SK-N-SH (cell line): ENCODE measurements at regions not wholly inside any gene's neighbourhood (a gene's known extent, or its start where the extent isn't known, plus 50 kb on each side); places are given as distances from the start of the nearest gene placed in this dataset.

Source experiments
- EP300 ChIP-seq, 2 experiments: IDR thresholded peaks; 2 replicates each; pipeline versions ENCODE4 v1.4.0 to v1.6.1; 2012; ENCODE audit warnings: borderline replicate concordance in 1 of 2, low read depth in 1 of 2, low read length in 1 of 2
- FOXM1 ChIP-seq: IDR thresholded peaks from 2 replicates; pipeline ENCODE4 v1.4.0; 2012; ENCODE audit warnings: low read depth, mild to moderate bottlenecking
- GABPA ChIP-seq: IDR thresholded peaks from 2 replicates; pipeline ENCODE4 v1.4.0; 2012; ENCODE audit warnings: low read depth, mild to moderate bottlenecking
- NFIC ChIP-seq: IDR thresholded peaks from 2 replicates; pipeline ENCODE4 v1.4.0; 2012; ENCODE audit warnings: borderline replicate concordance
- POLR2AphosphoS5 ChIP-seq: IDR thresholded peaks from 2 replicates; pipeline ENCODE4 v1.6.1; 2012; ENCODE audit warnings: low read depth, low read length
- TAF1 ChIP-seq: IDR thresholded peaks from 2 replicates; pipeline ENCODE4 v1.6.1; 2012; ENCODE audit warnings: low read depth, mild to moderate bottlenecking, low read length, moderate library complexity, borderline replicate concordance
- TEAD4 ChIP-seq: IDR thresholded peaks from 2 replicates; pipeline ENCODE4 v1.4.0; 2012; ENCODE audit warnings: mild to moderate bottlenecking, borderline replicate concordance; ENCODE audit not compliant: insufficient read depth
- USF1 ChIP-seq: IDR thresholded peaks from 2 replicates; pipeline ENCODE4 v1.4.0; 2012; ENCODE audit warnings: low read depth, borderline replicate concordance
- YY1 ChIP-seq: IDR thresholded peaks from 2 replicates; pipeline ENCODE4 v1.4.0; 2012; ENCODE audit warnings: low read depth, mild to moderate bottlenecking
- TF ChIP-seq, protein P1 (sequence below): fragments of 200-600 bp; sonication (generic); IDR thresholded peaks from 2 replicates; pipeline ENCODE4 v1.6.1; 2017; ENCODE audit warnings: antibody characterized with exemption, mild to moderate bottlenecking, moderate library complexity

- TF ChIP-seq, protein P1, sequence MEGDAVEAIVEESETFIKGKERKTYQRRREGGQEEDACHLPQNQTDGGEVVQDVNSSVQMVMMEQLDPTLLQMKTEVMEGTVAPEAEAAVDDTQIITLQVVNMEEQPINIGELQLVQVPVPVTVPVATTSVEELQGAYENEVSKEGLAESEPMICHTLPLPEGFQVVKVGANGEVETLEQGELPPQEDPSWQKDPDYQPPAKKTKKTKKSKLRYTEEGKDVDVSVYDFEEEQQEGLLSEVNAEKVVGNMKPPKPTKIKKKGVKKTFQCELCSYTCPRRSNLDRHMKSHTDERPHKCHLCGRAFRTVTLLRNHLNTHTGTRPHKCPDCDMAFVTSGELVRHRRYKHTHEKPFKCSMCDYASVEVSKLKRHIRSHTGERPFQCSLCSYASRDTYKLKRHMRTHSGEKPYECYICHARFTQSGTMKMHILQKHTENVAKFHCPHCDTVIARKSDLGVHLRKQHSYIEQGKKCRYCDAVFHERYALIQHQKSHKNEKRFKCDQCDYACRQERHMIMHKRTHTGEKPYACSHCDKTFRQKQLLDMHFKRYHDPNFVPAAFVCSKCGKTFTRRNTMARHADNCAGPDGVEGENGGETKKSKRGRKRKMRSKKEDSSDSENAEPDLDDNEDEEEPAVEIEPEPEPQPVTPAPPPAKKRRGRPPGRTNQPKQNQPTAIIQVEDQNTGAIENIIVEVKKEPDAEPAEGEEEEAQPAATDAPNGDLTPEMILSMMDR, result no peak
- TF ChIP-seq EP300 (IDR thresholded peaks at IDR 0.05; ENCODE audit: borderline replicate concordance in 1 of 2, low read depth in 1 of 2, low read length in 1 of 2), result no peak
- TF ChIP-seq FOXM1, result no peak
- TF ChIP-seq TEAD4, result no peak
- no peak for TF ChIP-seq TAF1
- no peak for TF ChIP-seq GABPA
- TF ChIP-seq USF1, result no peak
- TF ChIP-seq NFIC, result no peak
- TF ChIP-seq YY1, result no peak
- TF ChIP-seq POLR2AphosphoS5, result no peak
These were observed 908.3 kb downstream of the FAM181B start for GRCh38 chr11:81825346-81825745.
